A549 (cell line): ENCODE measurements at regions not wholly inside any gene's neighbourhood (a gene's known extent, or its start where the extent isn't known, plus 50 kb on each side); places are given as distances from the start of the nearest gene placed in this dataset.

Source experiments
- CTCF ChIP-seq: fragments of >200 bp; sonication (Bioruptor Twin); formaldehyde crosslinking; IDR thresholded peaks from 3 replicates; pipeline ENCODE4 v1.5.1; 2016
- EHMT2 ChIP-seq: fragments of 200-600 bp; sonication (generic); IDR thresholded peaks from 2 replicates; pipeline ENCODE4 v1.6.1; 2016; ENCODE audit warnings: antibody characterized with exemption, low read depth, mild to moderate bottlenecking, moderate library complexity
- HOXA7 ChIP-seq: fragments of 250-450 bp; sonication (Bioruptor Pico); IDR thresholded peaks from 2 replicates; pipeline ENCODE4 v1.5.0; 2020; ENCODE audit warnings: mild to moderate bottlenecking, moderate library complexity
- NR3C1 ChIP-seq: fragments of >200 bp; sonication (Bioruptor Twin); formaldehyde crosslinking; IDR thresholded peaks from 3 replicates; pipeline ENCODE4 v1.6.1; 2017
- POLR2AphosphoS2 ChIP-seq: conservative IDR thresholded peaks from 2 replicates; pipeline ENCODE4 v1.6.1; 2012; ENCODE audit warnings: low read length, improper control_type of control experiment, inconsistent platforms
- RNF2 ChIP-seq: fragments of 200-600 bp; sonication (generic); IDR thresholded peaks from 2 replicates; pipeline ENCODE4 v1.6.1; 2016; ENCODE audit warnings: low read depth, mild to moderate bottlenecking, antibody characterized with exemption, moderate library complexity, borderline replicate concordance

GRCh38 chr4:94400191-94400590 is 51.6 kb upstream of the PDLIM5 start:
- TF ChIP-seq HOXA7 (no peak), RNF2 (no peak), NR3C1 (no peak), CTCF (no peak), POLR2AphosphoS2 (no peak), EHMT2 (no peak)
